Liver (tissue), 8 donors: ENCODE measurements at regions not wholly inside any gene's neighbourhood (a gene's known extent, or its start where the extent isn't known, plus 50 kb on each side); places are given as distances from the start of the nearest gene placed in this dataset.

Experiments used
- DNase-seq: peaks from one replicate; pipeline ENCODE4 v3.0.0-alpha.2; 2017; ENCODE audit warnings: low spot score
- H3K27ac ChIP-seq, 2 donors: one replicate each; pipeline ENCODE4 v1.7.0; 2013; ENCODE audit warnings: inconsistent platforms in 2 of 2, low read length in 2 of 2, control low read depth in 1 of 2, low read depth in 1 of 2, mild to moderate bottlenecking in 1 of 2
- H3K27me3 ChIP-seq, 4 donors: one replicate each; pipeline versions ENCODE4 v1.6.1 to v1.7.0; 2013; ENCODE audit warnings: low read length in 3 of 4, inconsistent platforms in 1 of 4, mild to moderate bottlenecking in 1 of 4, moderate library complexity in 1 of 4; ENCODE audit not compliant: control insufficient read depth in 4 of 4, insufficient read depth in 4 of 4
- H3K36me3 ChIP-seq, 4 donors: one replicate each; pipeline versions ENCODE4 v1.6.1 to v1.7.0; 2013; ENCODE audit warnings: low read length in 3 of 4, mild to moderate bottlenecking in 3 of 4, low read depth in 1 of 4, moderate library complexity in 1 of 4; ENCODE audit not compliant: control insufficient read depth in 4 of 4, insufficient read depth in 3 of 4
- H3K4me1 ChIP-seq, 4 donors: one replicate each; pipeline versions ENCODE4 v1.6.1 to v1.7.0; 2013; ENCODE audit warnings: low read length in 3 of 4, mild to moderate bottlenecking in 3 of 4, moderate library complexity in 1 of 4; ENCODE audit not compliant: control insufficient read depth in 4 of 4, insufficient read depth in 4 of 4
- H3K4me3 ChIP-seq, 3 donors: one replicate each; pipeline versions ENCODE4 v1.6.1 to v1.7.0; 2013; ENCODE audit warnings: low read length in 3 of 3, control low read depth in 1 of 3, low read depth in 1 of 3, mild to moderate bottlenecking in 1 of 3
- H3K9ac ChIP-seq, 2 donors: one replicate each; pipeline ENCODE4 v1.7.0; 2013; ENCODE audit warnings: low read length in 2 of 2, mild to moderate bottlenecking in 2 of 2, moderate library complexity in 2 of 2, control low read depth in 1 of 2, low read depth in 1 of 2
- H3K9me3 ChIP-seq, 4 donors: one replicate each; pipeline versions ENCODE4 v1.6.1 to v1.7.0; 2013; ENCODE audit warnings: low read length in 3 of 4; ENCODE audit not compliant: control insufficient read depth in 4 of 4
- CTCF ChIP-seq: fragments of 150-350 bp; IDR thresholded peaks from 2 replicates; pipeline ENCODE4 v1.5.1; 2017; ENCODE audit warnings: improper control_type of control experiment, low read depth, low read length; ENCODE audit not compliant: missing input control
- EGR1 ChIP-seq, 2 donors: IDR thresholded peaks; 2 replicates each; pipeline ENCODE4 v1.6.1; 2016 to 2018; ENCODE audit warnings: antibody characterized with exemption in 2 of 2, low read depth in 2 of 2
- FOXA1 ChIP-seq: IDR thresholded peaks from 2 replicates; pipeline ENCODE4 v1.6.1; 2016; ENCODE audit warnings: antibody characterized with exemption
- FOXA2 ChIP-seq: IDR thresholded peaks from 2 replicates; pipeline ENCODE4 v1.6.1; 2016; ENCODE audit warnings: antibody characterized with exemption
- GABPA ChIP-seq, 2 donors: IDR thresholded peaks in 1 of 2; conservative IDR thresholded peaks in 1 of 2; 2 replicates each; pipeline ENCODE4 v1.6.1; 2016; ENCODE audit warnings: antibody characterized with exemption in 2 of 2, mild to moderate bottlenecking in 1 of 2, moderate library complexity in 1 of 2
- HNF4A ChIP-seq, 2 donors: conservative IDR thresholded peaks; 2 replicates each; pipeline ENCODE4 v1.6.1; 2016; ENCODE audit warnings: antibody characterized with exemption in 2 of 2, mild to moderate bottlenecking in 2 of 2
- HNF4G ChIP-seq: IDR thresholded peaks from 2 replicates; pipeline ENCODE4 v1.6.1; 2016; ENCODE audit warnings: antibody characterized with exemption
- JUND ChIP-seq, 2 donors: IDR thresholded peaks; 2 replicates each; pipeline ENCODE4 v1.6.1; 2016; ENCODE audit warnings: antibody characterized with exemption in 2 of 2
- NR2F2 ChIP-seq: IDR thresholded peaks from 2 replicates; pipeline ENCODE4 v1.6.1; 2016; ENCODE audit warnings: antibody characterized with exemption
- RAD21 ChIP-seq, 2 donors: IDR thresholded peaks; 2 replicates each; pipeline ENCODE4 v1.6.1; 2016; ENCODE audit warnings: antibody characterized with exemption in 2 of 2, mild to moderate bottlenecking in 2 of 2
- REST ChIP-seq: IDR thresholded peaks from 2 replicates; pipeline ENCODE4 v1.6.1; 2016; ENCODE audit warnings: antibody characterized with exemption, mild to moderate bottlenecking
- RXRA ChIP-seq, 2 donors: IDR thresholded peaks; 2 replicates each; pipeline ENCODE4 v1.6.1; 2017 to 2018; ENCODE audit warnings: antibody characterized with exemption in 2 of 2, mild to moderate bottlenecking in 1 of 2
- SP1 ChIP-seq: IDR thresholded peaks from 2 replicates; pipeline ENCODE4 v1.6.1; 2018; ENCODE audit warnings: antibody characterized with exemption, mild to moderate bottlenecking
- TAF1 ChIP-seq: conservative IDR thresholded peaks from 2 replicates; pipeline ENCODE4 v1.6.1; 2016; ENCODE audit warnings: antibody characterized with exemption, mild to moderate bottlenecking
- YY1 ChIP-seq: IDR thresholded peaks from 2 replicates; pipeline ENCODE4 v1.6.1; 2016; ENCODE audit warnings: antibody characterized with exemption, mild to moderate bottlenecking
- WGBS: extraction: QIAGEN DNeasy Blood & Tissue Kit; methylation state at CpG from one replicate; pipeline ENCODE4 v1.1.7; 2013; 5-methylcytosine and 5-hydroxymethylcytosine counted together
- TF ChIP-seq, protein P1 (sequence below): IDR thresholded peaks from 2 replicates; pipeline ENCODE4 v1.6.1; 2016; ENCODE audit warnings: antibody characterized with exemption
- TF ChIP-seq, protein P2 (sequence below): IDR thresholded peaks from 2 replicates; pipeline ENCODE4 v1.6.1; 2016; ENCODE audit warnings: antibody characterized with exemption
- TF ChIP-seq, protein P3 (sequence below): IDR thresholded peaks from 2 replicates; pipeline ENCODE4 v1.6.1; 2016; ENCODE audit warnings: antibody characterized with exemption
- donor health status: healthy.
- donor health status: healthy.
- donor health status: healthy.
- donor health status: healthy.
- donor health status: healthy.

DNA sequence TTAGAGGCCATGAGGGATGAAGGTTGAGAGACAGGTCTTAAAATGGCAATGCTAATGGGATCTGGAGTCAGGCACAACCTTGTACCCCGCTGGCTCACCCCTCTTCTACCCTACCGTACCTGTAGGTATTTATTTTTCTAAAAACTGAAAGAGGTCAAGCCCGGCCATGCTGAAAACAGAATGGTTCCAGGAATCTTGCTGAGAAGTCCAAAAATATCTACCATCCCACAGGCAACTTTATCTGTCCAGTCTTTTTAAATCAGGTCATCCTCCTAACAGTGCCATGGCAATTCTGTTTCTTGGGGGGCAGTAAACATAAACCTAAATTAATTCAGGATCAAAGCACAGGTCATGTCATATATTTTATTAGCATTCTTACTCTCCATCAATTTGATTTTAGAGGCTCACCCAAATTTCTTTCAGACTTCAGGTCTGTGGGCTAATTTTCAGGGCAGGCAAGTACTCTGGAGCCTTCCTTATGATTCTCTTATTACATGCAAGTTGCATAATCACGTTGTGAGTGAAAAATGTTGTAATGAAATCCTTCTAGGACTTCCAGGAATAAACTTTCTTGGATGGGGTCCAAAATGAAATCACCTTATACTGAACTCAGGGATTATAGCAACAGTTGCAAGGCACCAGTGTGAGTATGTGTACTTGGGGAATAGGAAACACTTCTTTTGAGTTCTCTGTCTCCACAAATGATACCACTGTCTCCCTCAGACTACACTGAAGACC lies 102.7 kb upstream of the NREP start:
- Histone ChIP-seq H3K9ac (no peak overlapping the region), H3K4me1 (no peaks in the 10 kb centered on the region), H3K4me3 (no peak overlapping the region), H3K36me3 (no peaks in the 10 kb centered on the region), H3K27ac (no peak overlapping the region), H3K27me3 (no peaks in the 10 kb centered on the region), H3K9me3 (no peaks in the 10 kb centered on the region)
- no peak for TF ChIP-seq REST
- no peak for TF ChIP-seq HNF4A (conservative IDR thresholded peaks at IDR 0.05)
- no peak for TF ChIP-seq RAD21 (IDR thresholded peaks at IDR 0.05)
- TF ChIP-seq SP1, result no peak
- no peak for TF ChIP-seq HNF4G
- TF ChIP-seq CTCF, result no peak
- no peak for TF ChIP-seq FOXA1
- TF ChIP-seq JUND (IDR thresholded peaks at IDR 0.05), result no peak
- no peak for TF ChIP-seq EGR1 (IDR thresholded peaks at IDR 0.05; ENCODE audit: low read depth in 2 of 2)
- TF ChIP-seq GABPA (IDR thresholded peaks at IDR 0.05 in 1 of 2, conservative IDR thresholded peaks at IDR 0.05 in 1 of 2), result no peak
- TF ChIP-seq RXRA (IDR thresholded peaks at IDR 0.05), result no peak
- TF ChIP-seq, protein P1, sequence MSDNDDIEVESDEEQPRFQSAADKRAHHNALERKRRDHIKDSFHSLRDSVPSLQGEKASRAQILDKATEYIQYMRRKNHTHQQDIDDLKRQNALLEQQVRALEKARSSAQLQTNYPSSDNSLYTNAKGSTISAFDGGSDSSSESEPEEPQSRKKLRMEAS, result no peak
- TF ChIP-seq TAF1, result no peak
- TF ChIP-seq NR2F2, result no peak
- TF ChIP-seq, protein P2, sequence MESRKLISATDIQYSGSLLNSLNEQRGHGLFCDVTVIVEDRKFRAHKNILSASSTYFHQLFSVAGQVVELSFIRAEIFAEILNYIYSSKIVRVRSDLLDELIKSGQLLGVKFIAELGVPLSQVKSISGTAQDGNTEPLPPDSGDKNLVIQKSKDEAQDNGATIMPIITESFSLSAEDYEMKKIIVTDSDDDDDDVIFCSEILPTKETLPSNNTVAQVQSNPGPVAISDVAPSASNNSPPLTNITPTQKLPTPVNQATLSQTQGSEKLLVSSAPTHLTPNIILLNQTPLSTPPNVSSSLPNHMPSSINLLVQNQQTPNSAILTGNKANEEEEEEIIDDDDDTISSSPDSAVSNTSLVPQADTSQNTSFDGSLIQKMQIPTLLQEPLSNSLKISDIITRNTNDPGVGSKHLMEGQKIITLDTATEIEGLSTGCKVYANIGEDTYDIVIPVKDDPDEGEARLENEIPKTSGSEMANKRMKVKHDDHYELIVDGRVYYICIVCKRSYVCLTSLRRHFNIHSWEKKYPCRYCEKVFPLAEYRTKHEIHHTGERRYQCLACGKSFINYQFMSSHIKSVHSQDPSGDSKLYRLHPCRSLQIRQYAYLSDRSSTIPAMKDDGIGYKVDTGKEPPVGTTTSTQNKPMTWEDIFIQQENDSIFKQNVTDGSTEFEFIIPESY, result no peak
- WGBS, result 68% methylated on average over 4 of the region's 4 CpGs
- no peak for DNase-seq

DNA sequence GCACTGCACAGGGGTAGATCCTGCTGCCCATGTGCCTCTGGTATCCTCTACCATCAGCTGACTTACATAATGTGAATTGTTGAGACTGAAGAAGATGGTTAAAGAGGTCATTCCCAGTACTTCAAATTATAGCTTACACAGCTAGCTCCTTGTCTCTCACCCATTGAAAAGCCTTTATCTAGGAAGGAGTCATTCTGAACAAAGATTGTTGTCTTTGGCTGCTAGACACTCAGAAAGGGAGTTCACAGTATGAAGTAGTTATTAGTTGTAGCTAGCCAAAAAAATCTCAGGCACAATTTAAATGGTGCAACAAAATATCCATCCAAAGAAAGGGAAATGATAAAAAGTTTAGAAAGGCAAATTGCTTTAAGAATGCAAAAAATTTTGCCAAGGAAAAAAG lies 102.0 kb upstream of the NREP start:
- no peak overlapping the region for H3K4me3 ChIP-seq
- no peaks in the 10 kb centered on the region for H3K9me3 ChIP-seq
- H3K36me3 ChIP-seq, result no peaks in the 10 kb centered on the region
- H3K4me1 ChIP-seq, result no peaks in the 10 kb centered on the region
- H3K27me3 ChIP-seq, result no peaks in the 10 kb centered on the region
- DNase-seq, result no peak
- H3K9ac ChIP-seq, result no peak overlapping the region
- H3K27ac ChIP-seq, result no peak overlapping the region
- TF ChIP-seq EGR1 (IDR thresholded peaks at IDR 0.05; ENCODE audit: low read depth in 2 of 2), result no peak
- no peak for TF ChIP-seq FOXA2
- TF ChIP-seq HNF4G, result no peak
- no peak for TF ChIP-seq REST
- TF ChIP-seq YY1, result no peak
- no peak for TF ChIP-seq GABPA (IDR thresholded peaks at IDR 0.05 in 1 of 2, conservative IDR thresholded peaks at IDR 0.05 in 1 of 2)
- no peak for TF ChIP-seq HNF4A (conservative IDR thresholded peaks at IDR 0.05)
- TF ChIP-seq RXRA (IDR thresholded peaks at IDR 0.05), result no peak
- TF ChIP-seq NR2F2, result no peak
- TF ChIP-seq, protein P1, result no peak
- TF ChIP-seq, protein P3, sequence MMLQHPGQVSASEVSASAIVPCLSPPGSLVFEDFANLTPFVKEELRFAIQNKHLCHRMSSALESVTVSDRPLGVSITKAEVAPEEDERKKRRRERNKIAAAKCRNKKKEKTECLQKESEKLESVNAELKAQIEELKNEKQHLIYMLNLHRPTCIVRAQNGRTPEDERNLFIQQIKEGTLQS, result no peak
- no peak for TF ChIP-seq FOXA1
